ENCODE measurements at regions not wholly inside any gene's neighbourhood (a gene's known extent, or its start where the extent isn't known, plus 50 kb on each side); places are given as distances from the start of the nearest gene placed in this dataset.
"Not testable (repeated sequence)": the region's sequence is repeated elsewhere in the genome, so short reads cannot be mapped to it uniquely, and the experiment has no call there.

DNA sequence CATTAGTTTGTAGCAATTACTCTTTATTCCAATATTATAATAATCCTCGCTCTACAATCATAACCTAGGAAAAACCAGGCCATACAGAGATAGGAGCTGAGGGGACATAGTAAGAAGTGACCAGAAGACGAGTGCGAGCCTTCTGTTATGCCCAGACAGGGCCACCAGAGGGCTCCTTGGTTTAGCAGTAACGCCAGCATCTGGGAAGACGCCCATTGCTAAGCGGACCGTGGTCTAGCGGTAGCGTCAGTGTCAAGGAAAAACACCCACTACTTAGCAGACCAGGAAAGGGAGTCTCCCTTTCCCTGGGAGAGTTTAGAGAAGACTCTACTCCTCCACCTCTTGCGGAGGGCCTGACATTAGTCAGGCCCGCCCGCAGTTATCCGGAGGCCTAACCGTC lies 82.3 kb upstream of the IMMP2L start:
- H3K9me3 Mint-ChIP-seq (ENCODE audit: low read depth); H3K36me3 Mint-ChIP-seq (ENCODE audit: low read depth); H3K4me1 Mint-ChIP-seq (ENCODE audit: low read depth); H3K27me3 Mint-ChIP-seq (ENCODE audit: low read depth); H3K27ac Mint-ChIP-seq (ENCODE audit: unreplicated experiment); H3K4me3 Mint-ChIP-seq (ENCODE audit: unreplicated experiment); DNase-seq (ENCODE audit: low spot score): not testable (repeated sequence)
- TF ChIP-seq, protein P1, sequence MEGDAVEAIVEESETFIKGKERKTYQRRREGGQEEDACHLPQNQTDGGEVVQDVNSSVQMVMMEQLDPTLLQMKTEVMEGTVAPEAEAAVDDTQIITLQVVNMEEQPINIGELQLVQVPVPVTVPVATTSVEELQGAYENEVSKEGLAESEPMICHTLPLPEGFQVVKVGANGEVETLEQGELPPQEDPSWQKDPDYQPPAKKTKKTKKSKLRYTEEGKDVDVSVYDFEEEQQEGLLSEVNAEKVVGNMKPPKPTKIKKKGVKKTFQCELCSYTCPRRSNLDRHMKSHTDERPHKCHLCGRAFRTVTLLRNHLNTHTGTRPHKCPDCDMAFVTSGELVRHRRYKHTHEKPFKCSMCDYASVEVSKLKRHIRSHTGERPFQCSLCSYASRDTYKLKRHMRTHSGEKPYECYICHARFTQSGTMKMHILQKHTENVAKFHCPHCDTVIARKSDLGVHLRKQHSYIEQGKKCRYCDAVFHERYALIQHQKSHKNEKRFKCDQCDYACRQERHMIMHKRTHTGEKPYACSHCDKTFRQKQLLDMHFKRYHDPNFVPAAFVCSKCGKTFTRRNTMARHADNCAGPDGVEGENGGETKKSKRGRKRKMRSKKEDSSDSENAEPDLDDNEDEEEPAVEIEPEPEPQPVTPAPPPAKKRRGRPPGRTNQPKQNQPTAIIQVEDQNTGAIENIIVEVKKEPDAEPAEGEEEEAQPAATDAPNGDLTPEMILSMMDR (IDR thresholded peaks at IDR 0.05): peak; percentile 47

DNA sequence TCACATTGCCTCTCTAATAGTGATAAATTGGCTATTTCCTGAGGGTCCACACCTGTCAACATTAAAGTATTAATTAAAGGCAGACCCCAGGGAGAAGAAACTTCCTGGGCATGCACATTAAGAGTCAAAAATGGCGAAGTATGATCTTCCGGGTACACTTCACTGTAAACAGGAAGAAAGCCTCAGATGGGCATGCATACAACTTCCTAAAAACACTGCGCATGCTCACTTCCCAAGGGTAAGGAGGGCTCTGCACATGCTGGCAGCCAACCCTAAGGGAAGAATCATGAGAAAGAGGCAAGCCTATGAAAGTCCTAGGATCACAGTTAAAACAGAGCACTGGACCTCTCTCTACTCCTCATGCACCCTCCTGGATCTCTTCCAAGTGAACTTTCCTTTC lies 80.1 kb upstream of the IMMP2L start:
- DNase-seq (ENCODE audit: low spot score): no peak
- Mint-ChIP-seq H3K27ac (ENCODE audit: unreplicated experiment) (no peak overlapping the region), H3K27me3 (ENCODE audit: low read depth) (no peaks in the 10 kb centered on the region), H3K36me3 (ENCODE audit: low read depth) (no peaks in the 10 kb centered on the region), H3K9me3 (ENCODE audit: low read depth) (peaks cover 5% of the 10 kb centered on the region), H3K4me1 (ENCODE audit: low read depth) (peaks cover 3% of the 10 kb centered on the region), H3K4me3 (ENCODE audit: unreplicated experiment) (no peak overlapping the region)
- TF ChIP-seq, protein P1 (IDR thresholded peaks at IDR 0.05): no peak

- Mint-ChIP-seq H3K27me3 (ENCODE audit: low read depth) (no peaks in the 10 kb centered on the region), H3K27ac (ENCODE audit: unreplicated experiment) (no peak overlapping the region), H3K36me3 (ENCODE audit: low read depth) (no peaks in the 10 kb centered on the region), H3K4me1 (ENCODE audit: low read depth) (peaks cover 3% of the 10 kb centered on the region), H3K9me3 (ENCODE audit: low read depth) (peaks cover 5% of the 10 kb centered on the region), H3K4me3 (ENCODE audit: unreplicated experiment) (no peak overlapping the region)
- no peak for DNase-seq (ENCODE audit: low spot score)
- TF ChIP-seq, protein P1 (IDR thresholded peaks at IDR 0.05): no peak
Measured at GRCh38 chr7:111640416-111640815, 78.1 kb upstream of the IMMP2L start.

GRCh38 chr7:111639934-111640333 lies 77.6 kb upstream of the IMMP2L start:
- Mint-ChIP-seq H3K27ac (ENCODE audit: unreplicated experiment) (no peak overlapping the region), H3K9me3 (ENCODE audit: low read depth) (no peaks in the 10 kb centered on the region), H3K27me3 (ENCODE audit: low read depth) (no peaks in the 10 kb centered on the region), H3K4me3 (ENCODE audit: unreplicated experiment) (no peak overlapping the region), H3K36me3 (ENCODE audit: low read depth) (no peaks in the 10 kb centered on the region), H3K4me1 (ENCODE audit: low read depth) (peaks cover 3% of the 10 kb centered on the region)
- no peak for DNase-seq (ENCODE audit: low spot score)
- TF ChIP-seq, protein P1 (IDR thresholded peaks at IDR 0.05): no peak

- Mint-ChIP-seq H3K27ac (ENCODE audit: unreplicated experiment) (no peak overlapping the region), H3K36me3 (ENCODE audit: low read depth) (no peaks in the 10 kb centered on the region), H3K9me3 (ENCODE audit: low read depth) (no peaks in the 10 kb centered on the region), H3K4me3 (ENCODE audit: unreplicated experiment) (no peak overlapping the region), H3K27me3 (ENCODE audit: low read depth) (no peaks in the 10 kb centered on the region), H3K4me1 (ENCODE audit: low read depth) (peaks cover 3% of the 10 kb centered on the region)
- TF ChIP-seq, protein P1 (IDR thresholded peaks at IDR 0.05): no peak
- DNase-seq (ENCODE audit: low spot score): no peak
Measured at GRCh38 chr7:111638078-111638477, 75.8 kb upstream of the IMMP2L start.

All from chondrocyte (in vitro differentiated cells).